CD4-positive, alpha-beta memory T cell (primary cell): ENCODE measurements at regions not wholly inside any gene's neighbourhood (a gene's known extent, or its start where the extent isn't known, plus 50 kb on each side); places are given as distances from the start of the nearest gene placed in this dataset.
A peak's percentile ranks its signal among the peaks of the same experiment; 100 is the strongest.
"Not testable (repeated sequence)": the region's sequence is repeated elsewhere in the genome, so short reads cannot be mapped to it uniquely, and the experiment has no call there.

Experiments used
- CTCF ChIA-PET: fragments of 350-600 bp; sonication (Branson Sonifier 250); formaldehyde crosslinking; loops from one replicate; lab custom pipeline; 2021; ENCODE audit warnings: inconsistent platforms; ENCODE audit not compliant: partially characterized antibody; lab: Charles Lee
- POLR2A ChIA-PET: fragments of 350-600 bp; sonication (Branson Sonifier 250); formaldehyde crosslinking; loops from one replicate; lab custom pipeline; 2021; ENCODE audit not compliant: partially characterized antibody; lab: Charles Lee
- DNase-seq, 5 donors: peaks; one replicate each; pipeline versions ENCODE4 v3.0.0 to v3.0.0-alpha.2; 2020 to 2022; ENCODE audit warnings: mixed read lengths in 1 of 5
- H3K27ac ChIP-seq: one replicate; pipeline ENCODE4 v1.7.0; 2013; ENCODE audit warnings: low read depth, low read length
- H3K27me3 ChIP-seq: 2 replicates; pipeline ENCODE4 v1.7.0; 2013; ENCODE audit warnings: mild to moderate bottlenecking, low read length, moderate library complexity; ENCODE audit not compliant: insufficient read depth
- H3K36me3 ChIP-seq: 2 replicates; pipeline ENCODE4 v1.7.0; 2013; ENCODE audit warnings: mild to moderate bottlenecking, low read length, moderate library complexity; ENCODE audit not compliant: insufficient read depth
- H3K4me1 ChIP-seq: 2 replicates; pipeline ENCODE4 v1.7.0; 2013; ENCODE audit warnings: mild to moderate bottlenecking, low read length, moderate library complexity; ENCODE audit not compliant: insufficient read depth
- H3K4me3 ChIP-seq, 2 donors: one replicate each; pipeline ENCODE4 v1.7.0; 2013; ENCODE audit warnings: low read length in 2 of 2, mild to moderate bottlenecking in 1 of 2
- H3K9me3 ChIP-seq, 2 donors: one replicate each; pipeline ENCODE4 v1.7.0; 2013; ENCODE audit warnings: low read length in 2 of 2, control low read depth in 1 of 2; ENCODE audit not compliant: control insufficient read depth in 1 of 2
- H3K27ac Mint-ChIP-seq, 7 donors: one replicate each; pipeline ENCODE4 v1.8.0; 2020 to 2021; ENCODE audit warnings: mixed read lengths in 7 of 7, mild to moderate bottlenecking in 6 of 7, inconsistent platforms in 3 of 7, moderate library complexity in 3 of 7
- H3K27me3 Mint-ChIP-seq, 2 donors: one replicate each; pipeline ENCODE4 v1.8.0; 2020 to 2021; ENCODE audit warnings: mixed read lengths in 2 of 2
- H3K36me3 Mint-ChIP-seq, 2 donors: one replicate each; pipeline ENCODE4 v1.8.0; 2020 to 2021; ENCODE audit warnings: mixed read lengths in 2 of 2, inconsistent platforms in 1 of 2, mild to moderate bottlenecking in 1 of 2
- H3K4me1 Mint-ChIP-seq, 4 donors: one replicate each; pipeline ENCODE4 v1.8.0; 2020 to 2021; ENCODE audit warnings: mixed read lengths in 4 of 4, mild to moderate bottlenecking in 1 of 4
- H3K4me3 Mint-ChIP-seq, 8 donors: one replicate each; pipeline ENCODE4 v1.8.0; 2020 to 2021; ENCODE audit warnings: mixed read lengths in 8 of 8, mild to moderate bottlenecking in 7 of 8, moderate library complexity in 6 of 8, inconsistent platforms in 3 of 8
- H3K9me3 Mint-ChIP-seq, 8 donors: one replicate each; pipeline ENCODE4 v1.8.0; 2020 to 2021; ENCODE audit warnings: mixed read lengths in 8 of 8, mild to moderate bottlenecking in 5 of 8, inconsistent platforms in 3 of 8, moderate library complexity in 1 of 8
- intact Hi-C: fragments of 100-400 bp; cut with micrococcal nuclease; formaldehyde crosslinking; loops from one replicate; pipeline ENCODE4 v1.15.1; 2023

- H3K27ac Mint-ChIP-seq, DNase-seq, H3K4me1 ChIP-seq, H3K27me3 ChIP-seq, H3K9me3 ChIP-seq, H3K36me3 ChIP-seq, H3K4me1 Mint-ChIP-seq, intact Hi-C loops, H3K36me3 Mint-ChIP-seq, POLR2A ChIA-PET, H3K4me3 ChIP-seq, H3K27ac ChIP-seq, H3K9me3 Mint-ChIP-seq, H3K4me3 Mint-ChIP-seq, CTCF ChIA-PET: not testable (repeated sequence)
- peaks cover 2 to 15% of the 10 kb centered on the region in 2 donors for H3K27me3 Mint-ChIP-seq
Measured at GRCh38 chr7:32776318-32776717, 115.2 kb downstream of the KBTBD2 start.

GRCh38 chr7:32775809-32776208 lies 115.8 kb downstream of the KBTBD2 start:
- DNase-seq, H3K36me3 Mint-ChIP-seq, POLR2A ChIA-PET, H3K4me1 Mint-ChIP-seq, H3K27ac Mint-ChIP-seq, CTCF ChIA-PET, H3K4me3 ChIP-seq, H3K36me3 ChIP-seq, H3K27me3 ChIP-seq, H3K9me3 ChIP-seq, H3K4me1 ChIP-seq, H3K4me3 Mint-ChIP-seq, H3K27ac ChIP-seq, H3K9me3 Mint-ChIP-seq, intact Hi-C loops: not testable (repeated sequence)
- peaks cover 5 to 15% of the 10 kb centered on the region in 2 donors for H3K27me3 Mint-ChIP-seq

- DNase-seq = no peak
- no peaks in the 10 kb centered on the region for H3K36me3 Mint-ChIP-seq
- H3K4me3 Mint-ChIP-seq = no peak overlapping the region
- H3K9me3 Mint-ChIP-seq = no peaks in the 10 kb centered on the region
- POLR2A ChIA-PET = no interaction called here
- CTCF ChIA-PET = no interaction called here
- Histone ChIP-seq H3K27ac (no peak overlapping the region), H3K4me3 (no peak overlapping the region), H3K4me1 (no peaks in the 10 kb centered on the region), H3K9me3 (no peaks in the 10 kb centered on the region), H3K36me3 (no peaks in the 10 kb centered on the region), H3K27me3 (no peaks in the 10 kb centered on the region)
- peaks cover 8 to 15% of the 10 kb centered on the region in 2 donors for H3K27me3 Mint-ChIP-seq
- H3K4me1 Mint-ChIP-seq = no peaks in the 10 kb centered on the region
- intact Hi-C loops = no loop called here
- no peak overlapping the region for H3K27ac Mint-ChIP-seq
Measured at GRCh38 chr7:32774541-32774951, 117.0 kb downstream of the KBTBD2 start.

- H3K27me3 ChIP-seq, H3K27ac Mint-ChIP-seq, POLR2A ChIA-PET, H3K36me3 Mint-ChIP-seq, H3K4me3 Mint-ChIP-seq, intact Hi-C loops, DNase-seq, H3K9me3 ChIP-seq, H3K4me3 ChIP-seq, H3K4me1 ChIP-seq, H3K36me3 ChIP-seq, H3K27ac ChIP-seq, CTCF ChIA-PET, H3K4me1 Mint-ChIP-seq: not testable (repeated sequence)
- Mint-ChIP-seq H3K9me3 (peaks cover 0 to 11% (median 3%) of the 10 kb centered on the region in 8 donors), H3K27me3 (peaks cover 18 to 22% of the 10 kb centered on the region in 2 donors)
Measured at GRCh38 chr7:32768866-32769510, 122.6 kb downstream of the KBTBD2 start.

GRCh38 chr7:32768338-32768737 lies 123.2 kb downstream of the KBTBD2 start:
- Mint-ChIP-seq H3K9me3 (peaks cover 0 to 11% (median 3%) of the 10 kb centered on the region in 8 donors), H3K27me3 (peaks cover 23 to 28% of the 10 kb centered on the region in 2 donors)
- H3K27me3 ChIP-seq, H3K9me3 ChIP-seq, H3K36me3 ChIP-seq, H3K36me3 Mint-ChIP-seq, CTCF ChIA-PET, H3K27ac ChIP-seq, H3K4me1 Mint-ChIP-seq, H3K4me3 ChIP-seq, H3K27ac Mint-ChIP-seq, H3K4me1 ChIP-seq, intact Hi-C loops, POLR2A ChIA-PET, DNase-seq, H3K4me3 Mint-ChIP-seq: not testable (repeated sequence)

GRCh38 chr7:32765649-32766251 lies 125.8 kb downstream of the KBTBD2 start:
- H3K36me3 ChIP-seq, H3K27me3 ChIP-seq, H3K4me3 ChIP-seq, H3K4me3 Mint-ChIP-seq, H3K36me3 Mint-ChIP-seq, H3K9me3 ChIP-seq, POLR2A ChIA-PET, H3K27ac Mint-ChIP-seq, H3K4me1 ChIP-seq, H3K27ac ChIP-seq: not testable (repeated sequence)
- CTCF ChIA-PET = interaction anchor here (0.8 to 1.3 kb wide), 5 partner anchors 177 to 1167 kb away, joined by 3 to 10 read pairs (median 6); partner anchors contain the start of gene RP9
- peak in 3 of 5 donors; percentile 11 to 12 (median 12) for DNase-seq
- H3K27me3 Mint-ChIP-seq = peaks cover 35 to 40% of the 10 kb centered on the region in 2 donors
- peaks cover 0 to 11% (median 3%) of the 10 kb centered on the region in 8 donors for H3K9me3 Mint-ChIP-seq
- intact Hi-C loops = loop anchor here (1.0 to 2.0 kb wide), 2 partner anchors 178 to 1165 kb away; no protein-coding TSS in a partner anchor
- peaks cover 5 to 15% (median 7%) of the 10 kb centered on the region in 4 donors for H3K4me1 Mint-ChIP-seq

- Mint-ChIP-seq H3K27ac (no peak overlapping the region), H3K36me3 (no peaks in the 10 kb centered on the region), H3K4me3 (no peak overlapping the region), H3K9me3 (peaks cover 0 to 11% (median 3%) of the 10 kb centered on the region in 8 donors), H3K27me3 (peaks cover 37 to 42% of the 10 kb centered on the region in 2 donors), H3K4me1 (peaks cover 5 to 15% (median 7%) of the 10 kb centered on the region in 4 donors)
- intact Hi-C loops = loop anchor here (1.0 to 2.0 kb wide), 2 partner anchors 178 to 1166 kb away; no protein-coding TSS in a partner anchor
- no peak for DNase-seq
- H3K36me3 ChIP-seq = no peaks in the 10 kb centered on the region
- H3K4me1 ChIP-seq = no peaks in the 10 kb centered on the region
- ChIA-PET CTCF (interaction anchor here (0.8 to 1.1 kb wide), 3 partner anchors 178 to 1168 kb away, joined by 3 to 10 read pairs (median 6); partner anchors contain the start of gene RP9), POLR2A (no interaction called here)
- no peak overlapping the region for H3K27ac ChIP-seq
- no peaks in the 10 kb centered on the region for H3K9me3 ChIP-seq
- peaks cover 4% of the 10 kb centered on the region for H3K27me3 ChIP-seq
- no peak overlapping the region for H3K4me3 ChIP-seq
Measured at GRCh38 chr7:32765185-32765584, 126.4 kb downstream of the KBTBD2 start.
